Psoas muscle (tissue), 7 donors: ENCODE measurements at regions not wholly inside any gene's neighbourhood (a gene's known extent, or its start where the extent isn't known, plus 50 kb on each side); places are given as distances from the start of the nearest gene placed in this dataset.

Source experiments
- ATAC-seq, 4 donors: fragments of 200-7000 bp; cut with Tn5 transposase; one replicate each; pipeline ENCODE4 v1.9.1; 2020; ENCODE audit warnings: moderate library complexity in 3 of 4, mild to moderate bottlenecking in 2 of 4
- DNase-seq, 2 donors: peaks; one replicate each; pipeline ENCODE4 v3.0.0-alpha.2; 2020
- H3K27ac ChIP-seq: fragments of 200-600 bp; one replicate; pipeline ENCODE4 v1.8.0; 2022
- H3K27me3 ChIP-seq, 3 donors: fragments of 200-600 bp in 1 of 3; one replicate each; pipeline versions ENCODE4 v1.6.1 to v1.8.0; 2013 to 2022; ENCODE audit warnings: low read length in 2 of 3, mild to moderate bottlenecking in 2 of 3, moderate library complexity in 1 of 3; ENCODE audit not compliant: insufficient read depth in 3 of 3
- H3K36me3 ChIP-seq, 2 donors: fragments of 200-600 bp in 1 of 2; one replicate each; pipeline versions ENCODE4 v1.6.1 to v1.8.0; 2013 to 2022; ENCODE audit warnings: low read depth in 1 of 2, mild to moderate bottlenecking in 1 of 2, moderate library complexity in 1 of 2; ENCODE audit not compliant: insufficient read depth in 1 of 2
- H3K4me1 ChIP-seq: fragments of 200-600 bp; one replicate; pipeline ENCODE4 v1.8.0; 2022
- H3K4me3 ChIP-seq: fragments of 200-600 bp; one replicate; pipeline ENCODE4 v1.8.0; 2022; ENCODE audit warnings: mild to moderate bottlenecking
- H3K9me3 ChIP-seq: fragments of 200-600 bp; one replicate; pipeline ENCODE4 v1.8.0; 2022
- CTCF ChIP-seq: fragments of 200-600 bp; IDR thresholded peaks from one replicate; pipeline ENCODE4 v1.8.0; 2022; ENCODE audit warnings: antibody characterized with exemption
- WGBS, 3 donors: extraction: QIAGEN DNeasy Blood & Tissue Kit; methylation state at CpG; one replicate each; pipeline versions ENCODE4 v1.1.6 to v1.1.7; 2013; 5-methylcytosine and 5-hydroxymethylcytosine counted together
- intact Hi-C, 2 donors: fragments of 100-400 bp; cut with DNase I; formaldehyde crosslinking; loops; one replicate each; pipeline versions ENCODE4 v1.11.0 to v1.14.2; 2022
- donor health status: healthy with polysubstance abuse.
- donor health status: DM: no; HTN: no; CAD: no; lungs with moderate emphysema.
- donor health status: Bipolar disorder and iron deficiency.
- donor health status: healthy.
- donor health status: DM: yes; HTN: yes; CAD: no.
- donor health status: DM: no; HTN: no; CAD: no.
- donor health status: DM: yes; HTN: yes; CAD: no.

GRCh38 chr17:68145088-68145487, 102.8 kb upstream of the AMZ2 start:
- Histone ChIP-seq H3K36me3 (no peaks in the 10 kb centered on the region), H3K4me3 (no peak overlapping the region), H3K27ac (no peak overlapping the region), H3K27me3 (no peaks in the 10 kb centered on the region), H3K9me3 (no peaks in the 10 kb centered on the region), H3K4me1 (no peaks in the 10 kb centered on the region)
- ATAC-seq, result no peak
- DNase-seq, result no peak
- intact Hi-C loops, result no loop called here
- no peak for TF ChIP-seq CTCF

- no peak overlapping the region for H3K4me3 ChIP-seq
- WGBS, 3 donors, result 97 to 100% (median 100%) methylated on average over 3 of the region's 3 CpGs
- no peaks in the 10 kb centered on the region for H3K9me3 ChIP-seq
- H3K27me3 ChIP-seq, result no peaks in the 10 kb centered on the region
- DNase-seq (no peak), ATAC-seq (no peak)
- intact Hi-C loops, result no loop called here
- TF ChIP-seq CTCF, result no peak
- H3K4me1 ChIP-seq, result no peaks in the 10 kb centered on the region
- H3K36me3 ChIP-seq, result no peaks in the 10 kb centered on the region
- no peak overlapping the region for H3K27ac ChIP-seq
These were observed 98.9 kb upstream of the AMZ2 start for GRCh38 chr17:68148936-68149335.

- no peak for TF ChIP-seq CTCF
- ATAC-seq, result no peak
These were observed 95.7 kb upstream of the AMZ2 start for GRCh38 chr17:68152161-68152571.

GRCh38 chr17:68155692-68156091, 92.2 kb upstream of the AMZ2 start:
- 65 to 85% (median 77%) methylated on average over 5 of the region's 5 CpGs for WGBS, 3 donors
- ATAC-seq, result no peak
- intact Hi-C loops, result no loop called here

More at GRCh38 chr17:68152161-68152571, 95.7 kb upstream of the AMZ2 start:
- no peaks in the 10 kb centered on the region for H3K9me3 ChIP-seq
- DNase-seq, result no peak
- intact Hi-C loops, result no loop called here
- H3K4me1 ChIP-seq, result no peaks in the 10 kb centered on the region
- H3K27ac ChIP-seq, result no peak overlapping the region
- H3K4me3 ChIP-seq, result no peak overlapping the region
- 86 to 90% (median 90%) methylated on average over 18 of the region's 18 CpGs for WGBS, 3 donors
- no peaks in the 10 kb centered on the region for H3K27me3 ChIP-seq
- no peaks in the 10 kb centered on the region for H3K36me3 ChIP-seq

More at GRCh38 chr17:68155692-68156091, 92.2 kb upstream of the AMZ2 start:
- no peaks in the 10 kb centered on the region for H3K9me3 ChIP-seq
- no peak for TF ChIP-seq CTCF
- DNase-seq, result no peak
- H3K36me3 ChIP-seq, result no peaks in the 10 kb centered on the region
- no peak overlapping the region for H3K27ac ChIP-seq
- no peaks in the 10 kb centered on the region for H3K4me1 ChIP-seq
- no peak overlapping the region for H3K4me3 ChIP-seq
- H3K27me3 ChIP-seq, result no peaks in the 10 kb centered on the region
